ENCODE measurements at regions not wholly inside any gene's neighbourhood (a gene's known extent, or its start where the extent isn't known, plus 50 kb on each side); places are given as distances from the start of the nearest gene placed in this dataset.

- no peak overlapping the region for H3K4me3 ChIP-seq (ENCODE audit: control insufficient read depth, low read depth, low read length)
- DNase-seq (ENCODE audit: low read depth) = no peak
- TF ChIP-seq CTCF (IDR thresholded peaks at IDR 0.05; ENCODE audit: control insufficient read depth, insufficient read depth, low read depth, low read length, missing control alignments) = no peak
Measured at GRCh38 chr10:125564570-125564969, 118.4 kb downstream of the TEX36 start.

GRCh38 chr10:125562737-125563136 is 120.2 kb downstream of the TEX36 start:
- TF ChIP-seq CTCF (IDR thresholded peaks at IDR 0.05; ENCODE audit: control insufficient read depth, insufficient read depth, low read depth, low read length, missing control alignments) = no peak
- DNase-seq (ENCODE audit: low read depth) = no peak
- no peak overlapping the region for H3K4me3 ChIP-seq (ENCODE audit: control insufficient read depth, low read depth, low read length)

DNA sequence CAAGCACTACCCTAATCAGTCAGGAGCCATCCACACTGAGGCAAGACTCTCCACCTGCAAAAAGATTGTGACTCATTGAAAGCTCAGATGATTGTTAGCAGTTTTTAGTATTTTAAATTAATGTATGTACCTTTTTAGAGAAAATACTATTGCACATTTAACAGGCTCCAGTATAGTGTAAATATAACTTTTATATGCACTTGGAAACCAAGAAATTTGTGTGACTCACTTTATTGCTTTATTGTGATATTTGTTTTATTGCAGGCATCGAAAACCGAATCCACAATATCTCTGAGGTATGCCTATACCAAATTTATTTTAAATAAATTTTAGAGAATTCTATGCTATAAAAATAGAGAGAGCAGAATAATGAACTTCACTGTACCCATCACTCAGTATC is 122.0 kb downstream of the TEX36 start:
- TF ChIP-seq CTCF (IDR thresholded peaks at IDR 0.05; ENCODE audit: control insufficient read depth, insufficient read depth, low read depth, low read length, missing control alignments) = no peak

GRCh38 chr10:125559210-125559609 is 123.8 kb downstream of the TEX36 start:
- DNase-seq (ENCODE audit: low read depth) = no peak

More for the DNA sequence above, 122.0 kb downstream of the TEX36 start:
- H3K4me3 ChIP-seq (ENCODE audit: control insufficient read depth, low read depth, low read length) = no peak overlapping the region
- no peak for DNase-seq (ENCODE audit: low read depth)

DNA sequence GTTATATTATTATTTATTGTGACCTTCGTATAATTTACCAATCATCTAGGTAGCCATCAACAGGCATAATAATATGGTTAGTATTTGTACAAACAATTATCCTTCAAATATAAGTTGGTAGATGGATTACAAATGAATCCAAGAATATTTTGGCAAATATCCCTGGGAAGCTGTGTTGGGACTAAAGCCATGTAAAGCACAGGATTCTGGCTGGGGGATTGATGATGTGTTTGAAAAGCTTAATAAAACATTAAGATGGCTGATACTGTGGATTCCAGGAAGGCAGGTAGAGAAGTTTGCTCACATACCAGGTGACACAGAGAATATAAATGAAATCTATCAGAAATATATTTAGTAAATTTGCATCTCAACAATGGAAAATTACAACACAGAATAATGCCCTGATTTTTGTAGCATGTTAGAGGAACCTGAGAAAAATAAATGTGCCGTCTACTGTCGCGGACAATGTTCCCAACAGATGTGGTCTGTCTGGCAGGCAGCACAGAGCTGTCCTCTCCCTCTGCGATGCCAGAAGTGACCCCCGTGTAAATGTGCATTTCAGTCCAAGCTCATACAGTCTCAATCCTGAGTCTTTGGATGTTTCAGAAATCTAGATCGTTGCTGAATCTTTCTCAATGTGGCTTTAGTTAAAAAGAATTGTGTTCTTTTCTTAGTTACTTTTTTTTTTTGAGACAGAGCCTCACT is 125.0 kb downstream of the TEX36 start:
- no peak for TF ChIP-seq CTCF (IDR thresholded peaks at IDR 0.05; ENCODE audit: control insufficient read depth, insufficient read depth, low read depth, low read length, missing control alignments)
- H3K4me3 ChIP-seq (ENCODE audit: control insufficient read depth, low read depth, low read length) = no peak overlapping the region
- DNase-seq (ENCODE audit: low read depth) = no peak

More at GRCh38 chr10:125559210-125559609, 123.8 kb downstream of the TEX36 start:
- H3K4me3 ChIP-seq (ENCODE audit: control insufficient read depth, low read depth, low read length) = no peak overlapping the region
- TF ChIP-seq CTCF (IDR thresholded peaks at IDR 0.05; ENCODE audit: control insufficient read depth, insufficient read depth, low read depth, low read length, missing control alignments) = no peak

DNA sequence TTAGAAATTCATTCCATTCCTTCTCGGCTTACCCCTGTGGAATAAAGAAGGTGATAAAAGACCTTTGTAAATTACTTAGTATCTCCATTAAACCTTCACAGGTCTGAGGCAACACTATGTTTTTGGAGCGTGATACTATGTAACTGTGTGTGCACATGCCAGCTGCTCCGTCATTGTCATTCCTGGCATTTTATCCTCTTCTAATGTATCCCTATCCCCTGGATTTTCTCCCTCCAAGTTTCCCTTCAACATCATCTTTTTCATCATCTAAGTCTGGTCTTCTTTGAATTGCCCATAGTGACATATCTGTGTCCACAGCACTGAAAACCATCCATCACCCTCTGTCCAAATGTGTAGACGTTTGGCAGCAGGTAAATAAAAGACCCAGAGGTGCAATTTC is 125.7 kb downstream of the TEX36 start:
- TF ChIP-seq CTCF (IDR thresholded peaks at IDR 0.05; ENCODE audit: control insufficient read depth, insufficient read depth, low read depth, low read length, missing control alignments) = no peak
- no peak for DNase-seq (ENCODE audit: low read depth)
- H3K4me3 ChIP-seq (ENCODE audit: control insufficient read depth, low read depth, low read length) = no peak overlapping the region

All from AG09309 (cell line).